ENCODE measurements at regions not wholly inside any gene's neighbourhood (a gene's known extent, or its start where the extent isn't known, plus 50 kb on each side); places are given as distances from the start of the nearest gene placed in this dataset.

GRCh38 chr1:234781241-234782065 is 171.5 kb upstream of the IRF2BP2 start (continued):
- no peak for TF ChIP-seq AGO1 (IDR thresholded peaks at IDR 0.05; ENCODE audit: low read depth, low read length, poor library complexity, severe bottlenecking)
- no peak for TF ChIP-seq NFYB (CRISPR knock-in tag; IDR thresholded peaks at IDR 0.05)
- TF ChIP-seq RARA (CRISPR knock-in tag; IDR thresholded peaks at IDR 0.05), result 0 out of 2 replicates have a peak, but pooled peaks have one; percentile 34
- TF ChIP-seq SUZ12 (IDR thresholded peaks at IDR 0.05; ENCODE audit: low read depth, low read length), result no peak
- no peak for TF ChIP-seq ZNF775 (CRISPR knock-in tag; IDR thresholded peaks at IDR 0.05; ENCODE audit: borderline replicate concordance)
- TF ChIP-seq ZNF101 (CRISPR knock-in tag; IDR thresholded peaks at IDR 0.05; ENCODE audit: borderline replicate concordance, low read depth), result no peak
- TF ChIP-seq ZNF350 (CRISPR knock-in tag; IDR thresholded peaks at IDR 0.05; ENCODE audit: borderline replicate concordance, low read depth), result no peak
- no peak for TF ChIP-seq NFRKB (IDR thresholded peaks at IDR 0.05)
- TF ChIP-seq, protein P1, sequence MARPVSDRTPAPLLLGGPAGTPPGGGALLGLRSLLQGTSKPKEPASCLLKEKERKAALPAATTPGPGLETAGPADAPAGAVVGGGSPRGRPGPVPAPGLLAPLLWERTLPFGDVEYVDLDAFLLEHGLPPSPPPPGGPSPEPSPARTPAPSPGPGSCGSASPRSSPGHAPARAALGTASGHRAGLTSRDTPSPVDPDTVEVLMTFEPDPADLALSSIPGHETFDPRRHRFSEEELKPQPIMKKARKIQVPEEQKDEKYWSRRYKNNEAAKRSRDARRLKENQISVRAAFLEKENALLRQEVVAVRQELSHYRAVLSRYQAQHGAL (CRISPR knock-in tag; IDR thresholded peaks at IDR 0.05; ENCODE audit: not compliant biosample characterization), result no peak
- no peak for TF ChIP-seq MXD4 (CRISPR knock-in tag; IDR thresholded peaks at IDR 0.05)
- TF ChIP-seq, protein P2, sequence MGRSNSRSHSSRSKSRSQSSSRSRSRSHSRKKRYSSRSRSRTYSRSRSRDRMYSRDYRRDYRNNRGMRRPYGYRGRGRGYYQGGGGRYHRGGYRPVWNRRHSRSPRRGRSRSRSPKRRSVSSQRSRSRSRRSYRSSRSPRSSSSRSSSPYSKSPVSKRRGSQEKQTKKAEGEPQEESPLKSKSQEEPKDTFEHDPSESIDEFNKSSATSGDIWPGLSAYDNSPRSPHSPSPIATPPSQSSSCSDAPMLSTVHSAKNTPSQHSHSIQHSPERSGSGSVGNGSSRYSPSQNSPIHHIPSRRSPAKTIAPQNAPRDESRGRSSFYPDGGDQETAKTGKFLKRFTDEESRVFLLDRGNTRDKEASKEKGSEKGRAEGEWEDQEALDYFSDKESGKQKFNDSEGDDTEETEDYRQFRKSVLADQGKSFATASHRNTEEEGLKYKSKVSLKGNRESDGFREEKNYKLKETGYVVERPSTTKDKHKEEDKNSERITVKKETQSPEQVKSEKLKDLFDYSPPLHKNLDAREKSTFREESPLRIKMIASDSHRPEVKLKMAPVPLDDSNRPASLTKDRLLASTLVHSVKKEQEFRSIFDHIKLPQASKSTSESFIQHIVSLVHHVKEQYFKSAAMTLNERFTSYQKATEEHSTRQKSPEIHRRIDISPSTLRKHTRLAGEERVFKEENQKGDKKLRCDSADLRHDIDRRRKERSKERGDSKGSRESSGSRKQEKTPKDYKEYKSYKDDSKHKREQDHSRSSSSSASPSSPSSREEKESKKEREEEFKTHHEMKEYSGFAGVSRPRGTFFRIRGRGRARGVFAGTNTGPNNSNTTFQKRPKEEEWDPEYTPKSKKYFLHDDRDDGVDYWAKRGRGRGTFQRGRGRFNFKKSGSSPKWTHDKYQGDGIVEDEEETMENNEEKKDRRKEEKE (IDR thresholded peaks at IDR 0.05), result no peak
- TF ChIP-seq, protein P3, sequence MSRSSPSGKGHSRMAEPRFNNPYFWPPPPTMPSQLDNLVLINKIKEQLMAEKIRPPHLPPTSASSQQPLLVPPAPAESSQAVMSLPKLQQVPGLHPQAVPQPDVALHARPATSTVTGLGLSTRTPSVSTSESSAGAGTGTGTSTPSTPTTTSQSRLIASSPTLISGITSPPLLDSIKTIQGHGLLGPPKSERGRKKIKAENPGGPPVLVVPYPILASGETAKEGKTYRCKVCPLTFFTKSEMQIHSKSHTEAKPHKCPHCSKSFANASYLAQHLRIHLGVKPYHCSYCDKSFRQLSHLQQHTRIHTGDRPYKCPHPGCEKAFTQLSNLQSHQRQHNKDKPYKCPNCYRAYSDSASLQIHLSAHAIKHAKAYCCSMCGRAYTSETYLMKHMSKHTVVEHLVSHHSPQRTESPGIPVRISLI (CRISPR knock-in tag; IDR thresholded peaks at IDR 0.05; ENCODE audit: borderline replicate concordance), result no peak
- TF ChIP-seq NONO (IDR thresholded peaks at IDR 0.05), result no peak
- TF ChIP-seq NONO (CRISPR knock-in tag; conservative IDR thresholded peaks at IDR 0.05), result no peak
- no peak for TF ChIP-seq EEA1 (CRISPR knock-in tag; IDR thresholded peaks at IDR 0.05; ENCODE audit: borderline replicate concordance)
- TF ChIP-seq ELF1 (CRISPR knock-in tag; IDR thresholded peaks at IDR 0.05), result no peak
- TF ChIP-seq DPF2 (CRISPR knock-in tag; IDR thresholded peaks at IDR 0.05; ENCODE audit: borderline replicate concordance, low read depth), result no peak
- TF ChIP-seq ZNF224 (CRISPR knock-in tag; IDR thresholded peaks at IDR 0.05), result no peak
- TF ChIP-seq ZNF136 (CRISPR knock-in tag; IDR thresholded peaks at IDR 0.05; ENCODE audit: low read depth), result 0 out of 2 replicates have a peak, but pooled peaks have one; percentile 36
- 0 out of 2 replicates have a peak, but pooled peaks have one; percentile 37 for TF ChIP-seq ZNF441 (CRISPR knock-in tag; IDR thresholded peaks at IDR 0.05; ENCODE audit: borderline replicate concordance)
- TF ChIP-seq ISL2 (CRISPR knock-in tag; IDR thresholded peaks at IDR 0.05), result no peak
- 0 out of 2 replicates have a peak, but pooled peaks have one; percentile 66 for TF ChIP-seq STAT6 (CRISPR knock-in tag; IDR thresholded peaks at IDR 0.05; ENCODE audit: borderline replicate concordance)
